PC-3 (cell line): ENCODE measurements at regions not wholly inside any gene's neighbourhood (a gene's known extent, or its start where the extent isn't known, plus 50 kb on each side); places are given as distances from the start of the nearest gene placed in this dataset.

Experiments
- CTCF ChIP-seq: fragments of 300-600 bp; sonication (generic); conservative IDR thresholded peaks from 2 replicates; pipeline ENCODE4 v1.5.1; 2017; ENCODE audit warnings: antibody characterized with exemption, low read depth, mild to moderate bottlenecking, low read length
- EZH2 ChIP-seq: fragments of 300-600 bp; sonication (generic); IDR thresholded peaks from one replicate; pipeline ENCODE4 v1.6.1; 2017; ENCODE audit warnings: antibody characterized with exemption, mild to moderate bottlenecking, low read length; ENCODE audit not compliant: unreplicated experiment
- EZH2phosphoT487 ChIP-seq: fragments of 300-600 bp; sonication (generic); IDR thresholded peaks from 2 replicates; pipeline ENCODE4 v1.6.1; 2018; ENCODE audit warnings: mild to moderate bottlenecking, antibody characterized with exemption, low read length, borderline replicate concordance

- TF ChIP-seq CTCF (no peak), EZH2 (no peak), EZH2phosphoT487 (no peak)
These were observed 200.7 kb downstream of the RAD51AP2 start for GRCh38 chr2:17317439-17317976.
